NB4 (cell line): ENCODE measurements at regions not wholly inside any gene's neighbourhood (a gene's known extent, or its start where the extent isn't known, plus 50 kb on each side); places are given as distances from the start of the nearest gene placed in this dataset.
A peak's percentile ranks its signal among the peaks of the same experiment; 100 is the strongest.

ENCODE experiments used
- DNase-seq: peaks from one replicate; pipeline ENCODE4 v3.0.0; 2010; ENCODE audit warnings: low read depth
- H3K4me3 ChIP-seq: one replicate; pipeline ENCODE4 v1.5.1; 2011; ENCODE audit warnings: mild to moderate bottlenecking, low read depth, low read length, moderate library complexity
- CTCF ChIP-seq: IDR thresholded peaks from one replicate; pipeline ENCODE4 v1.5.1; 2012; ENCODE audit warnings: low read depth, low read length
- MYC ChIP-seq: IDR thresholded peaks from 2 replicates; pipeline ENCODE4 v1.6.1; 2011; ENCODE audit warnings: low read depth, low read length
- POLR2A ChIP-seq: IDR thresholded peaks from 2 replicates; pipeline ENCODE4 v1.6.1; 2011; ENCODE audit warnings: mild to moderate bottlenecking; ENCODE audit not compliant: insufficient read length; ENCODE audit errors: extremely low read depth
- TF ChIP-seq, protein P1 (sequence below): IDR thresholded peaks from 2 replicates; pipeline ENCODE4 v1.6.1; 2011; ENCODE audit warnings: low read depth, low read length

- no peak for DNase-seq
- H3K4me3 ChIP-seq = no peak overlapping the region
- TF ChIP-seq, protein P1, sequence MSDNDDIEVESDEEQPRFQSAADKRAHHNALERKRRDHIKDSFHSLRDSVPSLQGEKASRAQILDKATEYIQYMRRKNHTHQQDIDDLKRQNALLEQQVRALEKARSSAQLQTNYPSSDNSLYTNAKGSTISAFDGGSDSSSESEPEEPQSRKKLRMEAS = no peak
- TF ChIP-seq CTCF (no peak), POLR2A (no peak), MYC (no peak)
These were observed 99.6 kb upstream of the FHIT start for GRCh38 chr3:61350782-61351309.

DNA sequence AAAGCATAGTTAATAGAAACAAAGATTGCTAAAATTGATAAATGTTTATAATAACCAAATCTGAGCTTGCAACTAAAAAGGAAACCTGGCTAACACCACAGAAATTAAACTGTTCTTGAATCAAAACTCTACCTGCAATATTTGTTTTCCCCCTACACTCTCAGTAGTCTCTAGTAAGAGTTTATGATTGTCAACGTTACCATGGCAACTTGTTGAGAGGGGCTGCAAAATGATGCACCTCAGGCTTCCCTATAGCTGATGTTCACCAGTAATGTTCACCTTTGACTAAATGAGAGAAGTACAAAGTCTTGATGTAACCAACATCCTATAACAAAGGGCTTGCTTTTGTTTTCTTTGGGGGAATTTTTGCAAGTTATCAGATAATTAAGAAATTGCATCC is 101.1 kb upstream of the FHIT start:
- no peak overlapping the region for H3K4me3 ChIP-seq
- DNase-seq = no peak
- no peak for TF ChIP-seq POLR2A
- TF ChIP-seq CTCF = no peak

- no peak for DNase-seq
- TF ChIP-seq POLR2A (no peak), CTCF (no peak), MYC (no peak)
- TF ChIP-seq, protein P1 = no peak
- H3K4me3 ChIP-seq = no peak overlapping the region
These were observed 102.1 kb upstream of the FHIT start for GRCh38 chr3:61353382-61353781.

- TF ChIP-seq MYC (no peak), CTCF (no peak), POLR2A (no peak)
- TF ChIP-seq, protein P1 = no peak
- peak; percentile 4 for DNase-seq
- no peak overlapping the region for H3K4me3 ChIP-seq
These were observed 103.4 kb upstream of the FHIT start for GRCh38 chr3:61354604-61355003.

- TF ChIP-seq, protein P1 = no peak
- TF ChIP-seq CTCF = no peak
- no peak for TF ChIP-seq MYC
- TF ChIP-seq POLR2A = no peak
- DNase-seq = no peak
- H3K4me3 ChIP-seq = no peak overlapping the region
These were observed 105.4 kb upstream of the FHIT start for GRCh38 chr3:61356685-61357084.

- no peak overlapping the region for H3K4me3 ChIP-seq
- TF ChIP-seq CTCF = no peak
- no peak for TF ChIP-seq MYC
- no peak for DNase-seq
These were observed 106.7 kb upstream of the FHIT start for GRCh38 chr3:61357902-61358301.
